GM12865 (cell line): ENCODE measurements at regions not wholly inside any gene's neighbourhood (a gene's known extent, or its start where the extent isn't known, plus 50 kb on each side); places are given as distances from the start of the nearest gene placed in this dataset.

Source experiments
- DNase-seq: peaks from one replicate; pipeline ENCODE4 v3.0.0; 2010; ENCODE audit warnings: low read depth
- H3K4me3 ChIP-seq: 2 replicates; pipeline ENCODE4 v1.5.1; 2011; ENCODE audit warnings: mild to moderate bottlenecking, low read depth, low read length, control low read depth
- CTCF ChIP-seq: IDR thresholded peaks from 2 replicates; pipeline ENCODE4 v1.5.1; 2011; ENCODE audit warnings: low read length, control low read depth, low read depth, inconsistent platforms; ENCODE audit not compliant: insufficient read depth; ENCODE audit errors: missing control alignments

- H3K4me3 ChIP-seq = no peak overlapping the region
- DNase-seq = no peak
- TF ChIP-seq CTCF = no peak
These were observed 106.9 kb downstream of the SEC16B start for GRCh38 chr1:177862916-177863315.

GRCh38 chr1:177859572-177859971, 110.3 kb downstream of the SEC16B start:
- DNase-seq = no peak
- H3K4me3 ChIP-seq = no peak overlapping the region
- TF ChIP-seq CTCF = no peak

- peak; percentile 43 for DNase-seq
- no peak overlapping the region for H3K4me3 ChIP-seq
- no peak for TF ChIP-seq CTCF
These were observed 111.5 kb downstream of the SEC16B start for GRCh38 chr1:177858332-177858821.

- no peak for TF ChIP-seq CTCF
- H3K4me3 ChIP-seq = no peak overlapping the region
- no peak for DNase-seq
These were observed 112.6 kb downstream of the SEC16B start for GRCh38 chr1:177857285-177857684.

- no peak overlapping the region for H3K4me3 ChIP-seq
- TF ChIP-seq CTCF = no peak
These were observed 114.9 kb downstream of the SEC16B start for GRCh38 chr1:177854951-177855350.

GRCh38 chr1:177849579-177850290, 120.1 kb downstream of the SEC16B start:
- TF ChIP-seq CTCF = no peak
- H3K4me3 ChIP-seq = no peak overlapping the region
- DNase-seq = no peak

More at GRCh38 chr1:177854951-177855350, 114.9 kb downstream of the SEC16B start:
- no peak for DNase-seq

- H3K4me3 ChIP-seq = no peak overlapping the region
- DNase-seq = peak; percentile 29
- no peak for TF ChIP-seq CTCF
These were observed 120.7 kb downstream of the SEC16B start for GRCh38 chr1:177849130-177849529.
